Glomerular visceral epithelial cell (primary cell): ENCODE measurements at regions not wholly inside any gene's neighbourhood (a gene's known extent, or its start where the extent isn't known, plus 50 kb on each side); places are given as distances from the start of the nearest gene placed in this dataset.
"Not testable (repeated sequence)": the region's sequence is repeated elsewhere in the genome, so short reads cannot be mapped to it uniquely, and the experiment has no call there.

ENCODE experiments used
- DNase-seq: peaks from one replicate; pipeline ENCODE4 v3.0.0-alpha.2; 2016; ENCODE audit errors: extremely low spot score

GRCh38 chr3:26273196-26273595 is 349.4 kb upstream of the LRRC3B start:
- DNase-seq, result no peak

DNA sequence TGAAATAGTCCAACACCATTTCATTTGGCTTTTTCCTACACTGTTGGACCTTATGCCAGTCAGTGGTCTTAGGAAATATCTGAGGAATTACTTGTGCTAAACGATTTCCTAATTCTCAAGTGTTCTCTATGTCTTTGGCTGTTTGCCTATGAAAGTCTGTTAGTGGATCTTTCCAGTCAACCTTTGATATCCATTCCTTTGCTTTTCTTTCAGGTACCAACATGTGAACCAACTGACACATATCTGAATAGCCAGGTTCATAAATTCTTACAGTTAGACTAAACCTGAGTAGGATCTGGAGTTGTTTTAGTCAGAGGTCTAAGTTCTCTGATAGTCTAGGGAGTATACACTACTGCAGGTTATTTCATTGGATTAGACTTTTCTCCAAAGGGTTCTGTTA is 343.5 kb upstream of the LRRC3B start:
- DNase-seq, result no peak

DNA sequence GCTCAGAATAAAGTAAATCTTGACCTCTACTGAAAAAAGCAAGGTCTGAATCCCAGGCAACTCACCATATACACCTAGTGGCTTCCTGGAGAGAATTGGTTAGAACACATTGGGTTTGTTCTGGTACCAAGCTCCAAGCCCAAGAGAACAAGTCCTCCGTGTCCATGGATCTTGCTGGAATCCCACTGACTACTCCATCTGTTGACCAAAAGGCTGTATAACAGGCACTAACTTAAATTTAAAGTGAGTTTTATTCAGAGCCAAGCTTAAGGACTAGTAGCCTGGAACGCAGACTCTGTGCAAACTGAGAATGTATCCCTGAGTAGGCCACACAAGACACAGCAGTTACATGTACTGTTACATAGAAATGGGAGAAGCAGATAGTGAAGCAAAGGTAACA is 342.1 kb upstream of the LRRC3B start:
- no peak for DNase-seq

DNA sequence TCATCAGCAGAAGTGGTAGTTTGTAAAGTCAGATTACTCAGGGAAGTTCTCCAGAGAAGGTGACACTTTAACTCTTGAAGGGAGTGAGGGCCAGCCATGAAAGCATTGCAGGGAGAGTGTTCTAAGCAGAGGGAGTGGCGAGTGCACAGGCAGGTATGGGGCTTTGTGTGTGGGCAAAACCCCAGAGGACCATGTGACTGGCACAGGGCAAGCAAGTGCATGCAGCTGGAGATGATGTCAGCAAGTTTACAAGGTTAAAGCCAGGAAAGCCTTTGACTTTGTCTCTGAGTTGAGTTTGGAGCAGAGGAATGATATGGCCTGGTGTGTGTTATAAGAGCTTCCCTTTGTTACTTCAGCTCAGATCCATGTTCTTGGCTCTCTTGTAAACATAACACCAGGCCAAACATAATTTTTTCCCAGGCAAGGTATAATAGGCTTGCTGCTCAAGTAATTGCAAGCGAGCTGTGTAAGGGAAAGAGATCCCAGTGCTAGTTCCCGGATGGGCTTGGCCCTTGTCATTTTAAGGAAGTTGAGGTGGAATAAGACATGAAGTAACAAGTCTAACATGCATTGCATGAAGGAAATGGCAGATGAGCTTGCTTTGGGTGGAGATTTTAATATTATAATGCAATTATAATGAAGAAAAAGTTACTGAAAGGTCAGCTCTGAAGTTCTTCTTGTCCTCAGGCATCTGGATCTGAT is 341.1 kb upstream of the LRRC3B start:
- DNase-seq, result no peak

DNA sequence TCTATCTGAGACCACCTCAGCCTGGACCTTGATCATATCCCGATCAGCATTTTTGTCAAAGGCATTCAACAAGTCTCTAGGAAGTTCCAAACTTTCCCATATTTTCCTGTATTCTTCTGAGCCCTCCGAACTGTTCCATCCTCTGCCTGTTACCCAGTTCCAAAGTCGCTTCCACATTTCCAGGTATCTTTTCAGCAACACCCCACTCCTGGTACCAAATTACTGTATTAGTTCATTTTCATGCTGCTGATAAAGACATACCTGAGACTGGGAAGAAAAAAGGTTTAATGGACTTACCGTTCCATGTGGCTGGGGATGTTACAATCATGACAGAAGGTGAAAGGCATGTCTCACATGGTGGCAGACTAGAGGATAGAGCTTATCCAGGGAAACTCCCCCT is 338.1 kb upstream of the LRRC3B start:
- DNase-seq, result not testable (repeated sequence)

DNA sequence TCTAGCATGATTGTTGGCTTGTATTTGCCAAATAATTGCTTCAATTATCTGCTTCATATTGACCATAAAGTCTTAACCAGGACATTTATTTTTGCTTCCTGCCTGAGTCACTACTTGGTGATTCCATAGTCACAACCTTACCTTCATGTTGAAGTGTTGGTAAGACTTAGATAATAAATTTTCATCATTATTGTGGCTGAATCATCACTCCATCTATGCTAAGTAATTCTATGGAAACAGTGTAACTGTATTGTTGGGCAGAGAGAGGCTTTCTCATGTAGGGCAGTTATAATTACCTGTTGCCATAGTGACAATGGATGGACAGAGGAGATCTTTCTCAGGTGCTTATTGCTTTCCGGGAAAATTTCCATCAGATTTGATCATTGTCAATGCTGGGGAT is 330.7 kb upstream of the LRRC3B start:
- DNase-seq, result no peak

DNA sequence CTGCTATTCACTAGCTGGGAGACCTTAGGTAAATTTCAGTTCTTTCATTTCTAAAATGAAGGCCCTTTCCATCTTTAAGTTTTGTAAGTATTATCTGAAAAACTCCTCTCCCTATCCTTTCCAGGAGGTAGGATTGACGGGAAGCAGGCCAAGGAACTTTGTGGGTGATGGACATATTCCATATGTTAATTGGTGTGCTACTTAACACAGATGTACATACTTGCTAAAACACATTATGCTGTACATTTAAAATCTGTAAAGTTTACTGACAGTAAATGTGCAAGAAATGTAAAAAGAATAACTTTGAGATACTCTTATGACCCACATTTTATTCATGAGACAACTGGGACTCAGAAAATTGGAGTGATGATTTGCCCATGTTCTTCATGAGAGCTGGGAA is 329.8 kb upstream of the LRRC3B start:
- DNase-seq, result no peak

DNA sequence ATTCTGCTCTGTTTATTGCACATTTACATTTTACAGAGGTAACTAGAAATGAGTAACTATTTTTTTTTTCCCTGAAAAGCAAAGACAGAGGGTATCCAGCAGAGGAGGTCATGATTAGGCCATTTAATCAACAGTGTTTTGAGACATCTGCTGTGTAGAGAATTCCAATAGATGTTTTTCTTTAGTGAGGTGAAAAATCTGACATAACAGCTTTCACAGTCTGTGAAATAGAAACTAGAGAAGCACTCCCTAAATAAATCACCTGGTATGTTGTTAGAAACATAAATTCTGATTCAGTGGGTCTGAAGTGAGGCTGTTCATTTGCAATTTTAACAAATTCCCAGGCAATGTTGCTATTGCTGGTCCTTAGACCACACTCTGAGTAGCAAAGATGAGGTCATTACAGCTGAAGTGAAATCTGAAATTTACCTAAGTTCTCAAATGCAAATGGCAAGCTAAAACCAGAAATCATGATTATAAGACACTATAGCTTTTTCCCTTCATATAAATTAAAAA is 329.2 kb upstream of the LRRC3B start:
- no peak for DNase-seq

DNA sequence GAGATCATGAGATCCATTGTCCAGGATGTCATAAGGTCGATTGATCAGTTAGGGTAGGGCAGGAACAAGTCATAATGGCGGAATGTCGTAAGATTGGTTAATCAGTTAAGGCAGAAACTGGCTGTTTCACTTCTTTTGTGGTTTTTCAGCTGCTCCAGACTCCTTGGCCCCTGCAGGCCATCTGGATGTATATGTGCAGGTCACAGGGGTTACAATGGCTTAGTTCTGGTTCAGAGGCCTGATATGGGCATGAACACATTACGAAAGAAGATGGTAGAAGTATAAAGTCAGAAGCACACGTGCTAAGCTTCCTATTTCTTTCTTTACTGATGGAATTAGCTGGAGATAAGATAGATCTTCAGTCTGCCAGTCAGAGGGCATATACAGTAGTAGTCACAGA is 315.4 kb upstream of the LRRC3B start:
- no peak for DNase-seq

DNA sequence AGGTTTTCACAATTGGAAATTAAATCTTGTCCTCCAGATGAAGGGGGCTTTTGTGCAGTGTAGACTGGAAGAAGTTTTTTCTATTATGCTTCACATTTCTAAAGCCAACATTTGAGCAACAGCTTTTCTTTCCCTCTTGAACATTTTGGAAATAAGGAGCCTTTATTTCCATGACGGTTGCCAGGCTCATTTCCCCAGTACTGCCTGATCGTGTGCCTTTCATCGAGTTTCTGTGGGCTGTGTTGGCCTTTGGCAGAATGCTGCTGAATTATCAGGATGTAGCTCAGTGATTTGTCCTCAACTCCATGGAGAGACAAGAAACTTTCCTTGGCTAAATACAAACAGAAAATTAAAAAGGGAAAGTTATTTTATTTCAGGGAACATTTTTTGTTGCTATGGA is 314.8 kb upstream of the LRRC3B start:
- DNase-seq, result no peak

DNA sequence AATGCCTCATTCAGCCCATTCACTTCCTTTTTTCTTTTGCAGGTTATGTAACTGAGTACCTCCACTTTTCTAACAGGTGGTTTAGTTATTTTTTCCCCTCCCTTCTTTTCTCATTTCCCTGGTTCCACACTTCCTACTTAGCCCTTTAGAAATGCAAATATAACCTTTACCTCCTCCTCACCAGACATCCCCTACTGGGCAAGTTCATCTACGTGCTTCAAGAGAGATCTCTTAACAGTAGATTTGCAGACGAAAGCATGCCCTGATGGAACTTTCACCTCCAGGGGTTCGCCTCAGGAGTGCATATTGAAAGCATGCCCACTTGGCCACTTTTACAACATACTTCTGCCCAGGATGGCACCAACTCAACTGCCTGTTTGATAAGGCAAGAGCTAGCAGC is 314.1 kb upstream of the LRRC3B start:
- DNase-seq, result no peak

DNA sequence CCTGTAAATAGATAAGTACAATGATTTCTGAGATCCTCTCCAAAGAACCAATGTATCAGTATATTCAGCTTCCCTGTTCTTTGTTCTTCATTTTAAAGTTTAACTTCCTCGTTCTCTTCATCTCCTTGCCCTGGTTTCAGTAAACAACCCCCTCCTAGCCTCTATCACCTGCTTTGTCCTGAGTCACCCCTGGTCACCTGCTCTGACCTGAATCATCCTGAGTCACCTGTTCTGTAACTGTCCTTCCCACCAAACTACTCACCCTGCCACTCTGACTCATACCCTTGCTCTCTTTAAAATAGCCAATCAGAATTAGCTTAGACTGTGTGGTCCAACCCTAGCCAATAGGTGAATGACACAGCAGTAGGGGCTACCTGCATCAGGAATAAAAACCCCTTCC is 313.0 kb upstream of the LRRC3B start:
- not testable (repeated sequence) for DNase-seq

DNA sequence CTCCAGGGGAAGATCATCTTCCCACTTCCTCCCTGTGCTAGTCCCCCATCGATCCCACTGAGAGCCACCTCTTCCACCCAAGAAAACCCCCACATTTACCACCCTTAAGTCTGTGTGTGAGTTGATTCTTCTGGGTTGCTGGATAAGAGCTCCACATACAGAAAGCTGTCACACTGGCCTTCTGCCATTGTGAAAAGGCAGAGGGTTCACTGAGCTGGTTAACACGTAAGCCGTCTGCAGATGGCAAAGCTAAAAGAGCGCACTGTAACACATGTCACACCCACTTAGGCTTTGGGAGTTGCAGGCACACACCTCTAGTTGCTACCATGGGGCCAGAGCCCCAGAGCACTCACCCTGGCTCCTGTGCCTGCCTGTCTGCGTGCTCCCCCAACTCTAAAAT is 309.8 kb upstream of the LRRC3B start:
- DNase-seq, result no peak

- DNase-seq, result no peak
Observed at GRCh38 chr3:26316472-26316871, 306.1 kb upstream of the LRRC3B start.

DNA sequence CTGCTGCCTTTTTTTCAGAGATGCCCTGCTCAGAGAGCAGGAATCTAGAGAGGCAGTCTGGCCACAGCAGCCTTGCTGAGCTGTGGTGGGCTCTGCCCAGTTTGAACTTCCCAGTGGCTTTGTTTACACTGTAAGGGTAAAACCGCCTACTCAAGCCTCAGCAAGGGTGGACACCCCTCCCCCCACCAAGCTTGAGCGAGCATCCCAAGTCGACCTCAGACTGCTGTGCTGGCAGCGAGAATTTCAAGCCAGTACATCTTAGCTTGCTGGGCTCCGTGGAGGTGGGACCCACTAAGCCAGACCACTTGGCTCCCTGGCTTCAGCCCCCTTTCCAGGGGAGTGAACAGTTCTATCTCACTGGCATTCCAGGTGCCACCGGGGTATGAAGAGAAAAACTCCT is 298.8 kb upstream of the LRRC3B start:
- not testable (repeated sequence) for DNase-seq

DNA sequence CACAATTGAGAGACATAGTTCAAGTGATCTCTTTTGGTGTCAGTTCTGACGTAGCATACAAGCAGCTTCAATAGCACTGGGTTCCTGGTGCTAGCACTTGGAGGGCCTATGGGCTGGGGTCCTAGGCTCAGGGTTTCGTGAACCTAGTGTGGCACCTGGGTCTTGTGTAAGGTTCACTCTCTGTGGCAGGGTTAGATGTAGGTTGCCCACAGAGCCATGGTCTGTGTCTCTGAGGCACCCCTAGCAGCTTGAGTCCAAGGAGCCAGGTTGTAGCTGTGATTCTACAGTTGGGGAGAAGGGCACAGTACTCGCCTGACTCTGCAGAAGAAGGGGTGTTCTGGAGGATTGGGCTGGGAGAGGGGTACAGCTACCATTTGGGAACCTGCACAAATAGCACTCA is 282.6 kb upstream of the LRRC3B start:
- no peak for DNase-seq

DNA sequence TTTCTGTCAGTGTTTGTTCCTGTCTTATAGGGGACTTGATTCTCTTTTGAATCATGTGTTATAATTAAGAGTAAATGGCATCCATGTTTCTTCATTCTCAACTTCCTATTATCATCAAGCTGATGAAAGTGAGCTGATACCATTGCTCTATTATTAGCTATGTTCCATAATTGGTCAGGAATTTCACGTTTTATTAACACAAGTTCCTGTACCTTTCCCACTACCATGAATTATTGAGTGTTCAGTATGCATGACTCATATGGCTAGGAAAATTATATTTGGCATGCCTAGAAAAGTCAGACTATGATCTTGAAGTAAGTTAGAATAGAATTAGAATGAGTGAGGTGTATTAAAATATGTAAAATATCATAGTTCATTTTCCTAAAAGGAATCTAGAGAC is 278.9 kb upstream of the LRRC3B start:
- DNase-seq, result no peak

GRCh38 chr3:26345613-26346012 is 277.0 kb upstream of the LRRC3B start:
- DNase-seq, result no peak

DNA sequence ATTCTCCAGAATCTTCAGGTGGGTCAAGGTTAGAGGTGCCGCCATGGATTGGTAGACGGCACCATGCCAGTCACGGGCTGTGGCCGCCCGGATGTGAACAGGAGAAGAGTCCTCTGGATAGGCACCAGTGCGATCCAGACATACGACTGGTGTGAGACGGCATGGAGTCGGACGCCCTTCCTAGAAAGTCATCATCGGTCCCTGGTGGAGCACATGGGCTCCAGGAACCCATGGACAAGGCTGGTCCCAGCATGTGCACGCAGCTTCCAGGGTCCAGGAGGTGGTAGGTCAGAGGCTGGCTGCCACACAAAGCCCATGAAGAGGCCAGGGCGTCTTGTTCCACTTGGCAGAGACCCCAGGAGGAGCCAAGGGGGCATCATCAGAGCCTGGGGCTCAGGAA is 276.1 kb upstream of the LRRC3B start:
- DNase-seq, result no peak

GRCh38 chr3:26347150-26347549 is 275.4 kb upstream of the LRRC3B start:
- DNase-seq, result no peak

- no peak for DNase-seq
Observed at GRCh38 chr3:26350853-26351252, 271.7 kb upstream of the LRRC3B start.

- no peak for DNase-seq
Observed at GRCh38 chr3:26353097-26353496, 269.5 kb upstream of the LRRC3B start.

- no peak for DNase-seq
Observed at GRCh38 chr3:26358405-26358804, 264.2 kb upstream of the LRRC3B start.

GRCh38 chr3:26365706-26366105 is 256.9 kb upstream of the LRRC3B start:
- no peak for DNase-seq
